Endothelial cell of umbilical vein (primary cell): ENCODE measurements at regions not wholly inside any gene's neighbourhood (a gene's known extent, or its start where the extent isn't known, plus 50 kb on each side); places are given as distances from the start of the nearest gene placed in this dataset.

ENCODE experiments used
- BruUV-seq: library from RNA; stranded (reverse); fragments of 400-500 nt; replicated peaks from 2 replicates; lab custom pipeline; 2021; lab: Mats Ljungman, UMichigan
- CTCF ChIA-PET: fragments of 300-600, 350-600 bp; sonication (Branson Sonifier 250); formaldehyde crosslinking; loops from one replicate; lab custom pipeline; 2021; ENCODE audit warnings: antibody characterized with exemption, inconsistent platforms; lab: Charles Lee
- POLR2A ChIA-PET: fragments of 300-600, 350-600 bp; sonication (Branson Sonifier 250); formaldehyde crosslinking; loops from one replicate; lab custom pipeline; 2021; ENCODE audit warnings: antibody characterized with exemption, inconsistent platforms; lab: Charles Lee
- DNase-seq: peaks from one replicate; pipeline ENCODE4 v3.0.0-alpha.2; 2011; ENCODE audit warnings: low read depth, low spot score
- FAIRE-seq: peaks from 2 replicates; lab custom pipeline; 2011; peaks lifted over from hg19 to GRCh38; lab: Jason Lieb, UNC
- H2AFZ ChIP-seq: 2 replicates; pipeline ENCODE4 v1.6.0; 2012; ENCODE audit warnings: low read depth, low read length, control low read depth, inconsistent platforms
- H3K27ac ChIP-seq: 2 replicates; pipeline ENCODE4 v1.5.1; 2011; ENCODE audit warnings: low read depth, mild to moderate bottlenecking, control low read depth, low read length, moderate library complexity; ENCODE audit not compliant: insufficient read depth
- H3K27me3 ChIP-seq, 2 experiments: 2 replicates each; pipeline versions ENCODE4 v1.6.0 to v1.6.1; 2011; ENCODE audit warnings: low read length in 2 of 2, mixed read lengths in 1 of 2; ENCODE audit not compliant: control insufficient read depth in 2 of 2, insufficient read depth in 2 of 2
- H3K36me3 ChIP-seq, 2 experiments: 2 replicates in 1 of 2; 3 replicates in 1 of 2; pipeline ENCODE4 v1.5.1; 2011; ENCODE audit warnings: low read length in 2 of 2, mild to moderate bottlenecking in 1 of 2, moderate library complexity in 1 of 2; ENCODE audit not compliant: control insufficient read depth in 2 of 2, insufficient read depth in 2 of 2; ENCODE audit errors: extremely low read depth in 1 of 2
- H3K4me1 ChIP-seq: 3 replicates; pipeline ENCODE4 v1.5.1; 2011; ENCODE audit warnings: mild to moderate bottlenecking, low read length; ENCODE audit not compliant: control insufficient read depth, insufficient read depth; ENCODE audit errors: extremely low read depth
- H3K4me2 ChIP-seq: 2 replicates; pipeline ENCODE4 v1.6.1; 2011; ENCODE audit warnings: low read length, control low read depth, mixed read lengths; ENCODE audit not compliant: insufficient read depth
- H3K4me3 ChIP-seq, 3 experiments: fragments of 200-600 bp in 1 of 3; sonication (generic), shearing (Covaris generic) in 1 of 3; replicated peaks in 1 of 3; 2 replicates each; pipeline ENCODE4 v1.5.1; 2011 to 2016; ENCODE audit warnings: control low read depth in 3 of 3, low read length in 3 of 3, mild to moderate bottlenecking in 2 of 3, inconsistent platforms in 1 of 3, low read depth in 1 of 3, moderate library complexity in 1 of 3; ENCODE audit not compliant: insufficient read depth in 1 of 3
- H3K79me2 ChIP-seq: 2 replicates; pipeline ENCODE4 v1.6.0; 2012; ENCODE audit warnings: low read length, inconsistent platforms; ENCODE audit not compliant: control insufficient read depth, insufficient read depth
- H3K9ac ChIP-seq: replicated peaks from 2 replicates; pipeline ENCODE3; 2011; ENCODE audit warnings: low read length, control low read depth; ENCODE audit not compliant: insufficient read depth; ENCODE audit errors: extremely low read depth
- H3K9me1 ChIP-seq: replicated peaks from 3 replicates; pipeline ENCODE4 v1.6.0; 2011; ENCODE audit warnings: mild to moderate bottlenecking, low read length; ENCODE audit not compliant: control insufficient read depth, insufficient read depth; ENCODE audit errors: extremely low read depth
- H3K9me3 ChIP-seq: replicated peaks from 2 replicates; pipeline ENCODE4 v1.5.1; 2012; ENCODE audit warnings: low read length, inconsistent platforms; ENCODE audit not compliant: control insufficient read depth, insufficient read depth
- H4K20me1 ChIP-seq: replicated peaks from 2 replicates; pipeline ENCODE3; 2011; ENCODE audit warnings: mild to moderate bottlenecking, low read length; ENCODE audit not compliant: control insufficient read depth, insufficient read depth; ENCODE audit errors: extremely low read depth
- EZH2 ChIP-seq: IDR thresholded peaks from 2 replicates; pipeline ENCODE4 v1.6.1; 2012; ENCODE audit warnings: borderline replicate concordance, low read depth, mild to moderate bottlenecking, moderate library complexity, low read length, inconsistent platforms; ENCODE audit not compliant: severe bottlenecking
- FOS ChIP-seq: IDR thresholded peaks from 2 replicates; pipeline ENCODE4 v1.6.1; 2011; ENCODE audit warnings: mild to moderate bottlenecking, low read length, moderate library complexity, borderline replicate concordance; ENCODE audit not compliant: insufficient read depth
- GATA2 ChIP-seq: IDR thresholded peaks from 2 replicates; pipeline ENCODE4 v1.7.0; 2011; ENCODE audit warnings: low read depth, mild to moderate bottlenecking, moderate library complexity, mixed read lengths, low read length; ENCODE audit not compliant: insufficient read length, insufficient read depth
- JUN ChIP-seq: IDR thresholded peaks from 2 replicates; pipeline ENCODE4 v1.6.1; 2011; ENCODE audit warnings: borderline replicate concordance, low read depth; ENCODE audit not compliant: insufficient read length, insufficient read depth
- MAX ChIP-seq: IDR thresholded peaks from 2 replicates; pipeline ENCODE4 v1.6.1; 2011; ENCODE audit not compliant: insufficient read depth, insufficient read length
- MYC ChIP-seq: IDR thresholded peaks from one replicate; pipeline ENCODE4 v1.6.1; 2011; ENCODE audit warnings: mild to moderate bottlenecking, low read depth, low read length
- POLR2A ChIP-seq: IDR thresholded peaks from 2 replicates; pipeline ENCODE4 v1.6.1; 2012; ENCODE audit warnings: low read depth, mild to moderate bottlenecking, control low read depth, low read length
- POLR2AphosphoS5 ChIP-seq: IDR thresholded peaks from 2 replicates; pipeline ENCODE4 v1.6.1; 2012; ENCODE audit warnings: low read depth, mild to moderate bottlenecking, control low read depth, low read length, moderate library complexity; ENCODE audit not compliant: insufficient read depth
- dilution Hi-C: fragments of 300-500 bp; cut with MboI; formaldehyde crosslinking; loops from one replicate; pipeline ENCODE4 v1.15.0; 2019; ENCODE audit warnings: low sequenced_read_pairs; ENCODE audit not compliant: extremely low pct_ligation_motif_present
- intact Hi-C: fragments of 100-400 bp; cut with micrococcal nuclease; formaldehyde crosslinking; loops from one replicate; pipeline ENCODE4 v1.10.0; 2022
- TF ChIP-seq, protein P1 (sequence below), 2 donors: IDR thresholded peaks; 1 replicate in 1 of 2; 2 replicates in 1 of 2; pipeline ENCODE4 v1.5.1; 2011; ENCODE audit warnings: low read length in 2 of 2, mild to moderate bottlenecking in 2 of 2, moderate library complexity in 2 of 2, control low read depth in 1 of 2, inconsistent platforms in 1 of 2, low read depth in 1 of 2; ENCODE audit not compliant: insufficient read depth in 1 of 2; ENCODE audit errors: extremely low read depth in 1 of 2

GRCh38 chr9:13022756-13023155, 247.9 kb downstream of the LURAP1L start:
- no TSS peak for BruUV-seq
- Histone ChIP-seq H3K4me1 (no peaks in the 10 kb centered on the region), H3K9ac (no peak overlapping the region), H4K20me1 (no peaks in the 10 kb centered on the region), H3K79me2 (no peaks in the 10 kb centered on the region), H3K27me3 (no peaks in the 10 kb centered on the region), H2AFZ (no peak overlapping the region), H3K9me1 (no peaks in the 10 kb centered on the region), H3K27ac (no peak overlapping the region), H3K36me3 (no peaks in the 10 kb centered on the region), H3K4me2 (no peak overlapping the region), H3K9me3 (no peaks in the 10 kb centered on the region), H3K4me3 (no peak overlapping the region)
- DNase-seq (no peak), FAIRE-seq (no peak)
- ChIA-PET CTCF (no interaction called here), POLR2A (no interaction called here)
- TF ChIP-seq MYC (no peak), FOS (no peak), EZH2 (no peak), MAX (no peak), GATA2 (no peak), POLR2A (no peak), JUN (no peak), POLR2AphosphoS5 (no peak)
- TF ChIP-seq, protein P1, sequence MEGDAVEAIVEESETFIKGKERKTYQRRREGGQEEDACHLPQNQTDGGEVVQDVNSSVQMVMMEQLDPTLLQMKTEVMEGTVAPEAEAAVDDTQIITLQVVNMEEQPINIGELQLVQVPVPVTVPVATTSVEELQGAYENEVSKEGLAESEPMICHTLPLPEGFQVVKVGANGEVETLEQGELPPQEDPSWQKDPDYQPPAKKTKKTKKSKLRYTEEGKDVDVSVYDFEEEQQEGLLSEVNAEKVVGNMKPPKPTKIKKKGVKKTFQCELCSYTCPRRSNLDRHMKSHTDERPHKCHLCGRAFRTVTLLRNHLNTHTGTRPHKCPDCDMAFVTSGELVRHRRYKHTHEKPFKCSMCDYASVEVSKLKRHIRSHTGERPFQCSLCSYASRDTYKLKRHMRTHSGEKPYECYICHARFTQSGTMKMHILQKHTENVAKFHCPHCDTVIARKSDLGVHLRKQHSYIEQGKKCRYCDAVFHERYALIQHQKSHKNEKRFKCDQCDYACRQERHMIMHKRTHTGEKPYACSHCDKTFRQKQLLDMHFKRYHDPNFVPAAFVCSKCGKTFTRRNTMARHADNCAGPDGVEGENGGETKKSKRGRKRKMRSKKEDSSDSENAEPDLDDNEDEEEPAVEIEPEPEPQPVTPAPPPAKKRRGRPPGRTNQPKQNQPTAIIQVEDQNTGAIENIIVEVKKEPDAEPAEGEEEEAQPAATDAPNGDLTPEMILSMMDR (IDR thresholded peaks at IDR 0.05; ENCODE audit: extremely low read depth in 1 of 2, insufficient read depth in 1 of 2, low read depth in 1 of 2, low read length in 2 of 2) = no peak
- dilution Hi-C loops = no loop called here
- intact Hi-C loops = no loop called here
